H54 (cell line): ENCODE measurements at regions not wholly inside any gene's neighbourhood (a gene's known extent, or its start where the extent isn't known, plus 50 kb on each side); places are given as distances from the start of the nearest gene placed in this dataset.
"Not testable (repeated sequence)": the region's sequence is repeated elsewhere in the genome, so short reads cannot be mapped to it uniquely, and the experiment has no call there.

Experiments
- DNase-seq: peaks from one replicate; pipeline ENCODE4 v3.0.0; 2011; ENCODE audit warnings: low spot score, mixed read lengths; ENCODE audit not compliant: insufficient read length
- FAIRE-seq: peaks from 3 replicates; lab custom pipeline; 2011; peaks lifted over from hg19 to GRCh38; lab: Jason Lieb, UNC
- POLR2A ChIP-seq: IDR thresholded peaks from 2 replicates; pipeline ENCODE4 v1.6.1; 2011; ENCODE audit warnings: low read depth, mild to moderate bottlenecking, low read length

DNA sequence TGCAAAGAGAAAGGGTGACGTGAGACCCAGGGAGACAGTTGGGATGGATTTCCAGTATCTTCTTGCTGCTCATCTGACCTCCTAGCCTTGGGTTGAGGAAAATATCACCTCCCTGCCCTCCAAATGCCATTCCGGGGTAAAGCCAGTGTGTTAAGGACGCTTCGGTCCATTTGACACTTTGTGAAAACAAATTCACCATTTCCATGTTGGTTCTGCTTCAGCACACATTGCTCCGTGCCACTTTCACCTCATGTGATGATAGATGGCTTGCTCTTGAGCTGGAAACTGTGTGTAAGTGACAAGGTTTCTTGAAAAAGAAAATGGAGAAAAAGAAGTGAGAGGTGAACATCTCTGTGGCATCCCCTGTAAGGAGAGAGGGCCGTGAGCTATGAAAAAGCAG is 256.1 kb upstream of the PGRMC2 start:
- TF ChIP-seq POLR2A, result no peak
- FAIRE-seq (no peak), DNase-seq (no peak)

GRCh38 chr4:128542047-128542446 is 254.4 kb upstream of the PGRMC2 start:
- FAIRE-seq, result no peak
- no peak for DNase-seq

DNA sequence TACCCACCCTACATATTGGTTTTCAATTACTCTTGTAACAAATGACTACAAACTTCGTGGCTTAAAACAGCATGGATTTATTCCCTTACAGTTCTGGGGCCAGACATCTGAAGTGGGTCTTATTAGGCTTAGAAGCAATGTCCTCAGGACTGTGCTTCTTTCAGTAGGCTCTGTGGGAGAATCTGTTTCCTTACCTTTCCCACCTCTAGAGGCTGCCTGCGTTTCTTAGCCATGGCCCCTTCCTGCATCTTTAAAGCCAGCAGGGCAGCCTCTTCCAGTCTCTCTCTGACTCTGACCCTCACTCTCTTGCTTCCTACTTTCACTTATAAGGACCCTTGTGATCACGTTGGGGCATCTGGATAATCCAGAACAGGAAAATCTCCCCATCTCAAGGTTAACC is 252.5 kb upstream of the PGRMC2 start:
- FAIRE-seq (no peak), DNase-seq (no peak)
- TF ChIP-seq POLR2A, result no peak

More at GRCh38 chr4:128542047-128542446, 254.4 kb upstream of the PGRMC2 start:
- no peak for TF ChIP-seq POLR2A

DNA sequence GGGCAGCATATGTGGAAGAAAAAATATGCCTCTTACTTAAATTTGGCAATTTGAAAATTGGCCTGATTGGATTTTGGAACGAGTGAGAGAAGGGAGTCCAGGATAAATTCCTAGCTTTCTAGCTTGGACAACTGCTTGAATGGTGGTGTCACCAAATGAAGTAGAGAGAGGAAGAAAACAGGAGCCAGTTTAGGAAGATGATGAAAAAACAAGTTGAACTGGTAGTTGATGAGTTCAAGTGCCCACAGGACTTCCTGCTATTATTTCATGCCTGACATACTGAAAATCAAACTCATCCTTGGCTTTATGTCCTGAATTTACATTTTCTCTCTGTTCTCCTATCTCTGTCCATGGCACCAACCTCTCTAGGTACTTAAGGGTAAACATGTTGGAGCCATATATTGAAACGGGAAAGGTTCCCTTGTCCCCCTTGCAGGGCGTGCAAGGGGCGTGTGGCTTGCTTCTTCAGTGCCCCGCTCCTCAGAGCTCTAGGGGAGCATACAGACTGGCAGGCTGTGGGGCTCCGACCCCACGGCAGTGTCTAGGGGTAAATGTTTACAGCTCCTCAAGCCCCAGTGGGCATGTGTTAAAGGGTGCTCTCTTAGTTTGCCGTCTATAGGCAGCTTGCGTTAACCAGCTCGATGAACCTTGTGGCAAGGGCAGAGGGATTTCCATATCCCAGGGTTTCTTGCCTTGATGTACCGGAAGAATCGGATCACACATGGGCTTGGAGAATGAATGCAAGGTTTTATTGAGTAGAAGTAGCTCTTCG is 250.7 kb upstream of the PGRMC2 start:
- no peak for FAIRE-seq
- TF ChIP-seq POLR2A, result no peak

GRCh38 chr4:128536746-128537145 is 249.1 kb upstream of the PGRMC2 start:
- TF ChIP-seq POLR2A, result no peak
- no peak for FAIRE-seq
- no peak for DNase-seq

More for the DNA sequence above, 250.7 kb upstream of the PGRMC2 start:
- DNase-seq, result no peak

- FAIRE-seq, DNase-seq: not testable (repeated sequence)
These were observed 247.9 kb upstream of the PGRMC2 start for GRCh38 chr4:128535510-128535909.

GRCh38 chr4:128528793-128529553 is 241.4 kb upstream of the PGRMC2 start:
- TF ChIP-seq POLR2A, result no peak
- peak; percentile 30 for DNase-seq
- peak; percentile 96 for FAIRE-seq

DNA sequence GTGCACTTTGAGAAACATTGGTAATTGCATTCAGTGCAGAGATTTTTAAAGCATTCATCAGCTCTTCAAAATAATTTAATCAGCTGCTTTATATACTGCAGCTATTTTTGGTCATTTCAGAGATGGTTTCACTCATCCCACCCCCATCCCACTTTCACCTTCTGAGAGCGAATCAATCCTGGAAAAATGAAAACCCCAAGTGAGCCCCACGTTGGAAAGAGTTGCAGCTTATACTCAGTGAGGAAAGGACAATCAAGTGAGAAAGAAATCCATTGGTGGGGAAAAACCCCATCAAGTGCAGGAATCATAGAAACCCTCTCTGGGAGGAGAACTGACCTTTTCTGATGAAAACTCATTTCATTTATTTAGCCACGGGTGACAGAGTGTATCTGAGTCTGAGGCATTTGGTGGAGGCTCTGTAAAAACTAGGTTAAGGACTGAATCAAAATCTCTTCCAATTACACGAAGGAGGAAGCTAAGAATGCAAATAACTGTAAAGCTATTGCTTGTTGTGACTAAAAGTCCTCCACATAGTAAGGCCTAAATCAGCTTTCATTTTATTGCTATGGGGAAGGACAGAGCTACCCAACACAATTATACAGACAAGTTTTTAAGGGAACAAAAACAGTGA is 240.4 kb upstream of the PGRMC2 start:
- no peak for TF ChIP-seq POLR2A

DNA sequence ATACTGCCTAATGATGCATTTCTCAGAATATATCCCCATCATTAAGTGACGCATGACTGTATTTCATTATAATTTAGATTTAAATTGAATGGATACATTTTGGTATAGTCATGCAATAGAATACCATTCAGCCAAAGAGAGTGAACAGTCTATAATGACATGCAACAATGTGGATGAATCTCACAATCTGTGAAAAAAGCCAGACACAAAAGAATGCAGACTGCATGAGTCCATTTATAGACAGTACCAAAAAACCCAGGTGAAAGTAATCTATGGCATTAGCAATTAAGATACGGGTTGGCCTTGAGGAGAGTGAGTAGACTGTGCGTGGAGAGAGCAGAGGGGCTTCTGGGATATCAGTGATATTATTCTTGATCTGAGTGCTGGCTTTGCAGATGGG is 239.7 kb upstream of the PGRMC2 start:
- TF ChIP-seq POLR2A, result no peak
- DNase-seq, result no peak

More for the DNA sequence above, 240.4 kb upstream of the PGRMC2 start:
- FAIRE-seq (no peak), DNase-seq (no peak)

GRCh38 chr4:128525992-128526630 is 238.5 kb upstream of the PGRMC2 start:
- no peak for FAIRE-seq
- TF ChIP-seq POLR2A, result no peak
- no peak for DNase-seq

More for the DNA sequence above, 239.7 kb upstream of the PGRMC2 start:
- FAIRE-seq, result no peak

GRCh38 chr4:128525387-128525786 is 237.8 kb upstream of the PGRMC2 start:
- no peak for DNase-seq
- no peak for TF ChIP-seq POLR2A
- FAIRE-seq, result no peak

GRCh38 chr4:128524311-128524710 is 236.7 kb upstream of the PGRMC2 start:
- DNase-seq (no peak), FAIRE-seq (peak; percentile 60)
- TF ChIP-seq POLR2A, result peak; percentile 46

- FAIRE-seq, result no peak
These were observed 234.1 kb upstream of the PGRMC2 start for GRCh38 chr4:128521648-128522111.

More at GRCh38 chr4:128521648-128522111, 234.1 kb upstream of the PGRMC2 start:
- no peak for DNase-seq
- no peak for TF ChIP-seq POLR2A
